IMR-90 (cell line): ENCODE measurements at regions not wholly inside any gene's neighbourhood (a gene's known extent, or its start where the extent isn't known, plus 50 kb on each side); places are given as distances from the start of the nearest gene placed in this dataset.

Experiments used
- ATAC-seq: fragments of 200-7000 bp; cut with Tn5 transposase; 2 replicates; pipeline ENCODE4 v1.9.1; 2020; ENCODE audit warnings: low read depth, mild to moderate bottlenecking, moderate library complexity
- BruUV-seq: library from RNA; stranded (reverse); fragments of 400-500 nt; replicated peaks from 2 replicates; lab custom pipeline; 2021; lab: Mats Ljungman, UMichigan
- CTCF ChIA-PET: fragments of 300-600 bp; formaldehyde crosslinking; extraction: SDS; loops from one replicate; lab custom pipeline; 2021; ENCODE audit warnings: antibody characterized with exemption; lab: Yijun Ruan, JAX
- POLR2A ChIA-PET: fragments of 300-600 bp; sonication (Branson Sonifier 250); formaldehyde crosslinking; loops from one replicate; lab custom pipeline; 2022; ENCODE audit warnings: antibody characterized with exemption; ENCODE audit not compliant: unreplicated experiment; lab: Charles Lee
- DNase-seq: peaks from one replicate; pipeline ENCODE4 v3.0.0; 2013
- H2AFZ ChIP-seq: replicated peaks from 2 replicates; pipeline ENCODE3; 2013; ENCODE audit warnings: low read length, mild to moderate bottlenecking; ENCODE audit not compliant: poor library complexity
- H2AK5ac ChIP-seq: 2 replicates; pipeline ENCODE4 v1.6.1; 2013; ENCODE audit warnings: low read depth, low read length, inconsistent platforms
- H2AK9ac ChIP-seq: replicated peaks from 2 replicates; pipeline ENCODE3; 2013; ENCODE audit warnings: mild to moderate bottlenecking, low read depth, low read length, moderate library complexity; ENCODE audit not compliant: poor library complexity
- H2BK120ac ChIP-seq: 2 replicates; pipeline ENCODE4 v1.6.1; 2013; ENCODE audit warnings: low read depth, low read length, inconsistent platforms
- H2BK15ac ChIP-seq: 3 replicates; pipeline ENCODE4 v1.6.1; 2013; ENCODE audit warnings: low read depth, low read length, inconsistent platforms
- H2BK20ac ChIP-seq: 2 replicates; pipeline ENCODE4 v1.6.1; 2013; ENCODE audit warnings: low read depth, mild to moderate bottlenecking, inconsistent platforms, low read length, moderate library complexity
- H2BK5ac ChIP-seq: 2 replicates; pipeline ENCODE4 v1.6.1; 2013; ENCODE audit warnings: mild to moderate bottlenecking, low read depth, low read length, inconsistent platforms; ENCODE audit not compliant: poor library complexity, severe bottlenecking
- H3K14ac ChIP-seq: replicated peaks from 2 replicates; pipeline ENCODE4 v1.6.1; 2013; ENCODE audit warnings: low read depth, low read length, inconsistent platforms
- H3K18ac ChIP-seq: 2 replicates; pipeline ENCODE4 v1.6.1; 2013; ENCODE audit warnings: low read depth, low read length, control low read depth
- H3K23ac ChIP-seq: 2 replicates; pipeline ENCODE4 v1.6.1; 2013; ENCODE audit warnings: low read depth, low read length, inconsistent platforms
- H3K27ac ChIP-seq: 2 replicates; pipeline ENCODE4 v1.5.1; 2013; ENCODE audit warnings: mild to moderate bottlenecking, control low read depth, low read length; ENCODE audit not compliant: insufficient read depth
- H3K27me3 ChIP-seq: 2 replicates; pipeline ENCODE4 v1.6.1; 2013; ENCODE audit warnings: low read length; ENCODE audit not compliant: control insufficient read depth, insufficient read depth
- H3K36me3 ChIP-seq: 2 replicates; pipeline ENCODE4 v1.6.1; 2013; ENCODE audit warnings: low read length, mixed read lengths; ENCODE audit not compliant: control insufficient read depth, insufficient read depth
- H3K4ac ChIP-seq: 2 replicates; pipeline ENCODE4 v1.6.1; 2013; ENCODE audit warnings: low read depth, low read length, inconsistent platforms
- H3K4me1 ChIP-seq: 2 replicates; pipeline ENCODE4 v1.6.1; 2013; ENCODE audit warnings: low read length, mixed read lengths; ENCODE audit not compliant: control insufficient read depth, insufficient read depth
- H3K4me2 ChIP-seq: 2 replicates; pipeline ENCODE4 v1.6.1; 2013; ENCODE audit warnings: low read depth, mild to moderate bottlenecking, control low read depth, low read length, moderate library complexity
- H3K4me3 ChIP-seq: 2 replicates; pipeline ENCODE4 v1.5.1; 2013; ENCODE audit warnings: low read depth, mild to moderate bottlenecking, control low read depth, low read length, moderate library complexity; ENCODE audit not compliant: insufficient read depth
- H3K56ac ChIP-seq: 2 replicates; pipeline ENCODE4 v1.6.1; 2013; ENCODE audit warnings: low read length, inconsistent platforms; ENCODE audit not compliant: insufficient read depth; ENCODE audit errors: extremely low read depth
- H3K79me1 ChIP-seq, 2 experiments: 2 replicates each; pipeline ENCODE4 v1.6.1; 2013; ENCODE audit warnings: low read length in 2 of 2, inconsistent platforms in 1 of 2, low read depth in 1 of 2
- H3K9ac ChIP-seq: 2 replicates; pipeline ENCODE4 v1.6.1; 2013; ENCODE audit warnings: low read depth, low read length, control low read depth
- H3K9me1 ChIP-seq: 2 replicates; pipeline ENCODE4 v1.6.1; 2013; ENCODE audit warnings: low read length, inconsistent platforms; ENCODE audit not compliant: insufficient read depth
- H3K9me3 ChIP-seq: 2 replicates; pipeline ENCODE4 v1.6.1; 2013; ENCODE audit warnings: low read length; ENCODE audit not compliant: control insufficient read depth, insufficient read depth
- H4K20me1 ChIP-seq: 2 replicates; pipeline ENCODE4 v1.6.1; 2013; ENCODE audit warnings: low read length, inconsistent platforms; ENCODE audit not compliant: insufficient read depth
- H4K5ac ChIP-seq: 2 replicates; pipeline ENCODE4 v1.6.1; 2013; ENCODE audit warnings: mild to moderate bottlenecking, low read depth, low read length, control low read depth
- H4K8ac ChIP-seq, 2 experiments: 2 replicates each; pipeline ENCODE4 v1.6.1; 2013; ENCODE audit warnings: low read depth in 2 of 2, low read length in 2 of 2, control low read depth in 1 of 2, inconsistent platforms in 1 of 2
- H4K91ac ChIP-seq: 2 replicates; pipeline ENCODE4 v1.6.1; 2013; ENCODE audit warnings: low read depth, low read length, inconsistent platforms; ENCODE audit not compliant: insufficient read depth
- MXI1 ChIP-seq: IDR thresholded peaks from 2 replicates; pipeline ENCODE4 v1.6.1; 2012; ENCODE audit warnings: low read depth, mild to moderate bottlenecking, low read length, moderate library complexity, borderline replicate concordance
- dilution Hi-C: fragments of 300-500 bp; cut with HindIII; formaldehyde crosslinking; loops from one replicate; pipeline ENCODE4 v1.14.3; 2018; ENCODE audit warnings: low sequenced_read_pairs; ENCODE audit not compliant: unreplicated experiment
- in situ Hi-C: fragments of 300-500 bp; cut with MboI; formaldehyde crosslinking; loops from 3 replicates; pipeline ENCODE4 v1.14.3; 2019; ENCODE audit warnings: low sequenced_read_pairs, inconsistent platforms, mixed read lengths
- intact Hi-C: fragments of 100-400 bp; cut with micrococcal nuclease; formaldehyde crosslinking; loops from 2 replicates; pipeline ENCODE4 v1.10.0; 2022

DNA sequence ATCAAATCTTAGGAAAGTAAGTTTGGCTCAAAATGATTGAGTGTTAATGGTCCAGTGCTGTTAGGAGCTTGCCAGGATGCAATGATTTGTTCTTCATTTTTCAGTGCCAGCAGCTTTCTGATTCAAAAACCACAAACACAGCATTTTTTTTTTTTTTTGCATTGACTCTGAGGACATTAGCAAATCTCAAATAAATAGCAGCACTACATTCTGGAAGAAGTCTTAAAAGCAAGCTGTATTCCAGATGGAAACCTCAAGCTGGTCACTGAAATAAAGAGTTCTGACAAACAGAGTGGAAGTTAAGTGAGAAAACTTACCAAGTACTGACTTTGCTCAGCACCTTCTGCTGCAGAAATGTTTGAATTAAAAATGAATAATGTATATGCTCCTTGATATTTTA is 1653.1 kb upstream of the CDH9 start:
- ATAC-seq (no peak), DNase-seq (no peak)
- H3K27me3 ChIP-seq = no peaks in the 10 kb centered on the region
- dilution Hi-C loops = no loop called here
- H3K18ac ChIP-seq = no peak overlapping the region
- in situ Hi-C loops = no loop called here
- peaks cover 3% of the 10 kb centered on the region; the same call in 1 of the 2 replicates for H3K9me3 ChIP-seq
- no TSS peak for BruUV-seq
- H3K4me2 ChIP-seq = no peak overlapping the region
- no peaks in the 10 kb centered on the region for H3K79me1 ChIP-seq
- H3K4me1 ChIP-seq = no peaks in the 10 kb centered on the region
- no peak overlapping the region for H3K4me3 ChIP-seq
- no peak overlapping the region for H3K4ac ChIP-seq
- no peak overlapping the region for H4K8ac ChIP-seq
- no peak overlapping the region for H4K5ac ChIP-seq
- no peak overlapping the region for H4K91ac ChIP-seq
- H2BK120ac ChIP-seq = no peak overlapping the region
- intact Hi-C loops = no loop called here
- H3K56ac ChIP-seq = no peak overlapping the region
- H2AK5ac ChIP-seq = no peak overlapping the region
- no peak overlapping the region for H2BK5ac ChIP-seq
- H2BK20ac ChIP-seq = no peak overlapping the region
- H3K27ac ChIP-seq = no peak overlapping the region
- no peaks in the 10 kb centered on the region for H4K20me1 ChIP-seq
- ChIA-PET CTCF (no interaction called here), POLR2A (no interaction called here)
- no peak for TF ChIP-seq MXI1
- no peaks in the 10 kb centered on the region for H3K9me1 ChIP-seq
- no peaks in the 10 kb centered on the region for H3K36me3 ChIP-seq
- no peak overlapping the region for H2AFZ ChIP-seq
- H2BK15ac ChIP-seq = no peak overlapping the region
- H3K23ac ChIP-seq = no peak overlapping the region
- no peak overlapping the region for H3K14ac ChIP-seq
- H2AK9ac ChIP-seq = no peak overlapping the region
- H3K9ac ChIP-seq = no peak overlapping the region
